ENCODE measurements at regions not wholly inside any gene's neighbourhood (a gene's known extent, or its start where the extent isn't known, plus 50 kb on each side); places are given as distances from the start of the nearest gene placed in this dataset.

DNA sequence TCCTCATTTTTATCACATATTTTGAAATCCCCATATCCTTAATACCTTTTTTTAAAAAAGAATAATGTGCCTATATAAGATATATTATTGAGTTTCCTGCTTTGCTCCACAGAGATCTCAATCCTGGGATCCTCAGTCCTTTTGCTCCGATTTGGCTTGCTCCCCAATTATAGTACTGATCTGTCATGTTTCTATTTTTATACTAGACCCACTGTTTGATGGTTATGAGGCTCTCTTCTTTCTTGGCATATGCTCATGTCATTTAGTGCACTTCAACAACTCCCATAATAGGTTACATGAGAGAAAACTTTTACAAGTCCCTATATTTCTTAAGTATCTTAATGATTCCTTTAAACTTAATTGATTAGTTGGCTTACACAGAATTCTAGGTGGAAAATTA lies 958.5 kb upstream of the EPHA7 start:
- no peak overlapping the region for H3K9ac ChIP-seq (ENCODE audit: low read length)
- no peak overlapping the region for H3K27ac ChIP-seq (ENCODE audit: low read length)
- H3K4me1 ChIP-seq (ENCODE audit: low read length): peaks cover 19% of the 10 kb centered on the region
- no peak overlapping the region for H3K4me2 ChIP-seq (ENCODE audit: low read length)
- no peak overlapping the region for H3K4me3 ChIP-seq (ENCODE audit: low read length)
- TF ChIP-seq EZH2phosphoT487 (IDR thresholded peaks at IDR 0.05; ENCODE audit: low read depth): no peak
- TF ChIP-seq, protein P1, sequence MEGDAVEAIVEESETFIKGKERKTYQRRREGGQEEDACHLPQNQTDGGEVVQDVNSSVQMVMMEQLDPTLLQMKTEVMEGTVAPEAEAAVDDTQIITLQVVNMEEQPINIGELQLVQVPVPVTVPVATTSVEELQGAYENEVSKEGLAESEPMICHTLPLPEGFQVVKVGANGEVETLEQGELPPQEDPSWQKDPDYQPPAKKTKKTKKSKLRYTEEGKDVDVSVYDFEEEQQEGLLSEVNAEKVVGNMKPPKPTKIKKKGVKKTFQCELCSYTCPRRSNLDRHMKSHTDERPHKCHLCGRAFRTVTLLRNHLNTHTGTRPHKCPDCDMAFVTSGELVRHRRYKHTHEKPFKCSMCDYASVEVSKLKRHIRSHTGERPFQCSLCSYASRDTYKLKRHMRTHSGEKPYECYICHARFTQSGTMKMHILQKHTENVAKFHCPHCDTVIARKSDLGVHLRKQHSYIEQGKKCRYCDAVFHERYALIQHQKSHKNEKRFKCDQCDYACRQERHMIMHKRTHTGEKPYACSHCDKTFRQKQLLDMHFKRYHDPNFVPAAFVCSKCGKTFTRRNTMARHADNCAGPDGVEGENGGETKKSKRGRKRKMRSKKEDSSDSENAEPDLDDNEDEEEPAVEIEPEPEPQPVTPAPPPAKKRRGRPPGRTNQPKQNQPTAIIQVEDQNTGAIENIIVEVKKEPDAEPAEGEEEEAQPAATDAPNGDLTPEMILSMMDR (IDR thresholded peaks at IDR 0.05; ENCODE audit: low read depth, low read length): no peak
- H3K9me3 ChIP-seq (ENCODE audit: insufficient read depth, low read length): no peaks in the 10 kb centered on the region
- no peaks in the 10 kb centered on the region for H3K27me3 ChIP-seq (ENCODE audit: low read depth, low read length)
- H2AFZ ChIP-seq (ENCODE audit: low read depth, low read length): no peak overlapping the region
- H3K79me2 ChIP-seq (ENCODE audit: low read length): no peaks in the 10 kb centered on the region
- H4K20me1 ChIP-seq (ENCODE audit: insufficient read depth, low read length): no peaks in the 10 kb centered on the region
- no peaks in the 10 kb centered on the region for H3K36me3 ChIP-seq (replicated peaks; ENCODE audit: low read depth, low read length)

- Histone ChIP-seq H2AFZ (ENCODE audit: low read depth, low read length) (no peak overlapping the region), H3K9ac (ENCODE audit: low read length) (no peak overlapping the region), H3K9me3 (ENCODE audit: insufficient read depth, low read length) (no peaks in the 10 kb centered on the region), H3K79me2 (ENCODE audit: low read length) (no peaks in the 10 kb centered on the region), H3K27ac (ENCODE audit: low read length) (no peak overlapping the region), H3K4me1 (ENCODE audit: low read length) (peaks cover 19% of the 10 kb centered on the region), H3K4me2 (ENCODE audit: low read length) (no peak overlapping the region), H3K4me3 (ENCODE audit: low read length) (no peak overlapping the region), H3K36me3 (replicated peaks; ENCODE audit: low read depth, low read length) (no peaks in the 10 kb centered on the region), H3K27me3 (ENCODE audit: low read depth, low read length) (no peaks in the 10 kb centered on the region), H4K20me1 (ENCODE audit: insufficient read depth, low read length) (no peaks in the 10 kb centered on the region)
- TF ChIP-seq, protein P1 (IDR thresholded peaks at IDR 0.05; ENCODE audit: low read depth, low read length): no peak
- TF ChIP-seq EZH2phosphoT487 (IDR thresholded peaks at IDR 0.05; ENCODE audit: low read depth): no peak
Observed at GRCh38 chr6:94376876-94377275, 957.5 kb upstream of the EPHA7 start.

DNA sequence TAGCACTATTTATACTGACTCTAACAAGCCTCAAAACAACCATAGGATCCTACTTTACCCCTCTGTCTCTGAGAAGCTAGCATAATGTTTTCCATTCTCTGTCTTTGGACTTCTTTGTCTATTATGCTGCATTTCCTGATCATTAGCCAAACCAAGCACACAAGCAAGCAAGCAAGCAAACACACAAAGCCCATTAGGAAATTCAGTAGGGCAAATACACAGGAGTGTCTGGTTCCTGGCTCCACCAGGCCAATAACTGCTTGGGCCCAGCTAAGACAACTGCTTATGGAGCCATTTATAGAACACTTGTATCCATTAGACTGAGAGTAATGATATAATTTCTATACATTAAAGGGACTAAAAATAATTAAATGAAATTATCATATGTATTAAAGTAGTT lies 952.9 kb upstream of the EPHA7 start:
- no peaks in the 10 kb centered on the region for H4K20me1 ChIP-seq (ENCODE audit: insufficient read depth, low read length)
- no peak for TF ChIP-seq EZH2phosphoT487 (IDR thresholded peaks at IDR 0.05; ENCODE audit: low read depth)
- TF ChIP-seq, protein P1 (IDR thresholded peaks at IDR 0.05; ENCODE audit: low read depth, low read length): no peak
- no peak overlapping the region for H3K9ac ChIP-seq (ENCODE audit: low read length)
- H3K4me3 ChIP-seq (ENCODE audit: low read length): no peak overlapping the region
- no peaks in the 10 kb centered on the region for H3K27me3 ChIP-seq (ENCODE audit: low read depth, low read length)
- H3K4me2 ChIP-seq (ENCODE audit: low read length): no peak overlapping the region
- no peaks in the 10 kb centered on the region for H3K9me3 ChIP-seq (ENCODE audit: insufficient read depth, low read length)
- H3K36me3 ChIP-seq (replicated peaks; ENCODE audit: low read depth, low read length): no peaks in the 10 kb centered on the region
- H2AFZ ChIP-seq (ENCODE audit: low read depth, low read length): no peak overlapping the region
- H3K27ac ChIP-seq (ENCODE audit: low read length): no peak overlapping the region
- H3K4me1 ChIP-seq (ENCODE audit: low read length): no peaks in the 10 kb centered on the region
- no peaks in the 10 kb centered on the region for H3K79me2 ChIP-seq (ENCODE audit: low read length)

GRCh38 chr6:94367316-94367715 lies 948.0 kb upstream of the EPHA7 start:
- TF ChIP-seq, protein P1 (IDR thresholded peaks at IDR 0.05; ENCODE audit: low read depth, low read length): no peak
- no peak for TF ChIP-seq EZH2phosphoT487 (IDR thresholded peaks at IDR 0.05; ENCODE audit: low read depth)

More at GRCh38 chr6:94367316-94367715, 948.0 kb upstream of the EPHA7 start:
- H2AFZ ChIP-seq (ENCODE audit: low read depth, low read length): no peak overlapping the region
- H3K4me3 ChIP-seq (ENCODE audit: low read length): no peak overlapping the region
- H4K20me1 ChIP-seq (ENCODE audit: insufficient read depth, low read length): no peaks in the 10 kb centered on the region
- H3K27me3 ChIP-seq (ENCODE audit: low read depth, low read length): no peaks in the 10 kb centered on the region
- H3K9me3 ChIP-seq (ENCODE audit: insufficient read depth, low read length): no peaks in the 10 kb centered on the region
- no peaks in the 10 kb centered on the region for H3K4me1 ChIP-seq (ENCODE audit: low read length)
- H3K4me2 ChIP-seq (ENCODE audit: low read length): no peak overlapping the region
- H3K27ac ChIP-seq (ENCODE audit: low read length): no peak overlapping the region
- no peaks in the 10 kb centered on the region for H3K79me2 ChIP-seq (ENCODE audit: low read length)
- H3K36me3 ChIP-seq (replicated peaks; ENCODE audit: low read depth, low read length): no peaks in the 10 kb centered on the region
- no peak overlapping the region for H3K9ac ChIP-seq (ENCODE audit: low read length)

Data from OCI-LY3 (cell line).